GM10248 (cell line): ENCODE measurements at regions not wholly inside any gene's neighbourhood (a gene's known extent, or its start where the extent isn't known, plus 50 kb on each side); places are given as distances from the start of the nearest gene placed in this dataset.

Experiments used
- CTCF ChIA-PET: fragments of 300-600 bp; sonication (Branson Sonifier 250); formaldehyde crosslinking; extraction: SDS; loops from one replicate; lab custom pipeline; 2021; ENCODE audit warnings: antibody characterized with exemption; lab: Yijun Ruan, JAX
- POLR2A ChIA-PET: fragments of 350-650 bp; sonication (Branson Sonifier 250); formaldehyde crosslinking; extraction: SDS; loops from one replicate; lab custom pipeline; 2020; ENCODE audit warnings: antibody characterized with exemption; lab: Yijun Ruan, JAX
- DNase-seq: peaks from one replicate; pipeline ENCODE4 v3.0.0; 2012; ENCODE audit errors: extremely low spot score
- CTCF ChIP-seq: IDR thresholded peaks from 2 replicates; pipeline ENCODE4 v1.5.1; 2012; ENCODE audit warnings: mild to moderate bottlenecking, low read depth; ENCODE audit errors: extremely low read depth, missing control alignments, control extremely low read depth

- ChIA-PET CTCF (interaction anchor here (2.3 kb wide), 1 partner anchor 46 kb away, joined by 6 read pairs; no protein-coding TSS in a partner anchor), POLR2A (no interaction called here)
- no peak for TF ChIP-seq CTCF
- DNase-seq, result no peak
Measured at GRCh38 chr9:105835721-105836120, 141.4 kb downstream of the TMEM38B start.

- ChIA-PET CTCF (interaction anchor here (0.6 to 2.3 kb wide), 4 partner anchors 8 to 229 kb away, joined by 3 to 6 read pairs (median 4); no protein-coding TSS in a partner anchor), POLR2A (no interaction called here)
- no peak for DNase-seq
- TF ChIP-seq CTCF, result no peak
Measured at GRCh38 chr9:105836936-105837660, 142.8 kb downstream of the TMEM38B start.

- no peak for DNase-seq
- TF ChIP-seq CTCF, result no peak
- CTCF ChIA-PET, result interaction anchor here (0.7 to 5.2 kb wide), 21 partner anchors 9 to 1429 kb away, joined by 3 to 90 read pairs (median 4); no protein-coding TSS in a partner anchor
- POLR2A ChIA-PET, result no interaction called here
Measured at GRCh38 chr9:105841562-105841961, 147.2 kb downstream of the TMEM38B start.

GRCh38 chr9:105842023-105842644 lies 147.8 kb downstream of the TMEM38B start:
- TF ChIP-seq CTCF, result peak; percentile 68
- CTCF ChIA-PET, result interaction anchor here (0.7 to 5.2 kb wide), 21 partner anchors 10 to 1428 kb away, joined by 3 to 90 read pairs (median 4); no protein-coding TSS in a partner anchor
- POLR2A ChIA-PET, result no interaction called here
- peak; percentile 50 for DNase-seq

GRCh38 chr9:105846825-105847224 lies 152.5 kb downstream of the TMEM38B start:
- TF ChIP-seq CTCF, result no peak
- ChIA-PET POLR2A (no interaction called here), CTCF (no interaction called here)
- DNase-seq, result no peak

GRCh38 chr9:105850852-105851500 lies 156.6 kb downstream of the TMEM38B start:
- TF ChIP-seq CTCF, result no peak
- POLR2A ChIA-PET, result no interaction called here
- DNase-seq, result no peak
- CTCF ChIA-PET, result interaction anchor here (1.1 to 4.2 kb wide), 2 partner anchors 10 to 16 kb away, joined by 3 to 33 read pairs; no protein-coding TSS in a partner anchor
